Duodenal mucosa (tissue), 2 donors: ENCODE measurements at regions not wholly inside any gene's neighbourhood (a gene's known extent, or its start where the extent isn't known, plus 50 kb on each side); places are given as distances from the start of the nearest gene placed in this dataset.

Experiments
- H3K27ac ChIP-seq: one replicate; pipeline ENCODE4 v1.7.0; 2013; ENCODE audit warnings: low read depth, low read length
- H3K27me3 ChIP-seq, 2 donors: one replicate each; pipeline ENCODE4 v1.7.0; 2013; ENCODE audit warnings: low read length in 2 of 2, control low read depth in 1 of 2; ENCODE audit not compliant: insufficient read depth in 2 of 2, control insufficient read depth in 1 of 2
- H3K36me3 ChIP-seq, 2 donors: one replicate each; pipeline ENCODE4 v1.7.0; 2013; ENCODE audit warnings: low read length in 2 of 2, control low read depth in 1 of 2; ENCODE audit not compliant: insufficient read depth in 2 of 2, control insufficient read depth in 1 of 2
- H3K4me1 ChIP-seq, 2 donors: one replicate each; pipeline ENCODE4 v1.7.0; 2013; ENCODE audit warnings: low read length in 2 of 2, control low read depth in 1 of 2; ENCODE audit not compliant: insufficient read depth in 2 of 2, control insufficient read depth in 1 of 2
- H3K4me3 ChIP-seq, 2 donors: one replicate each; pipeline ENCODE4 v1.7.0; 2013; ENCODE audit warnings: low read length in 2 of 2, low read depth in 1 of 2
- H3K9ac ChIP-seq, 2 donors: one replicate each; pipeline ENCODE4 v1.7.0; 2013; ENCODE audit warnings: low read length in 2 of 2, low read depth in 1 of 2
- H3K9me3 ChIP-seq, 2 donors: one replicate each; pipeline ENCODE4 v1.7.0; 2013; ENCODE audit warnings: low read length in 2 of 2, control low read depth in 1 of 2; ENCODE audit not compliant: control insufficient read depth in 1 of 2

DNA sequence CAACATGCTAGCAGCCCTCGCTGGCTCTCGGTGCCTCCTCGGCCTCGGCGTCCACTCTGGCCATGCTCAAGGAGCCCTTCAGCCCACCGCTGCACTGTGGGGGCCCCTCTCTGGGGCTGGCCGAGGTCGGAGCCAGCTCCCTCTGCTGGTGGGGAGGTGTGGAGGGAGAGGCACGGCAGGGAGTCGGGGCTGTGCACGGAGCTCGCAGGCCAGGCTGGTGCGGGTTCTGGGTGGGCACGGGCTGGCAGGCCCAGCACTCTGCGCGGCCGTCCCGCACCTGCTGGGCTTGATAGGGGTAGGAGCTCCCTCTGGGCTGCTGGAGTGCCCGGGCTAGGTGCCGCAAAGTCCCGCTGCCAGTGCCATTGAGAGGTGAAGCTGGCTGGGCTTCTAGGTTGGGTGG is 251.0 kb downstream of the SQOR start:
- Histone ChIP-seq H3K4me3 (no peak overlapping the region), H3K9ac (no peak overlapping the region), H3K36me3 (no peaks in the 10 kb centered on the region), H3K27me3 (no peaks in the 10 kb centered on the region), H3K4me1 (no peaks in the 10 kb centered on the region), H3K9me3 (no peaks in the 10 kb centered on the region), H3K27ac (no peak overlapping the region)

GRCh38 chr15:45891766-45892165 is 256.9 kb downstream of the SQOR start:
- Histone ChIP-seq H3K4me3 (no peak overlapping the region), H3K27ac (no peak overlapping the region), H3K9me3 (no peaks in the 10 kb centered on the region), H3K36me3 (no peaks in the 10 kb centered on the region), H3K27me3 (no peaks in the 10 kb centered on the region), H3K4me1 (no peaks in the 10 kb centered on the region), H3K9ac (no peak overlapping the region)

DNA sequence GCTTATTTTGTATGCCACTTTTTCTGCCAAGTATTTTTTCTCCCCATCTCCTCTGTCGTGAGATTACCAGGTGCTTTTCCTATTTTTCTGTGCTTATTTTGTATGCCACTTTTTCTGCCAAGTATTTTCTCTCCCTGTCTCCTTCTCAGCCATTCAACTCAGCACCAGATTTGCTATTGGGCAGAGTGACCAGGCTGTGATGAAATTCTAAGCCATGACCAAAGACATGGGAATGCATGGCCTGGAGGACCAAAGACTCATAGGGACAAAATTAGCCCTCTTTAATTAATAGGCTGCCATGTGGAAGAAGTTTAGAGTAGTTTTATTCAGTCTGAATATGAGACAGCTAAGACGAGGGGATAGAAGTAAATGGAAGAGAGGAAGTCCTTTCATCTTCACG is 257.4 kb downstream of the SQOR start:
- Histone ChIP-seq H3K27me3 (no peaks in the 10 kb centered on the region), H3K4me1 (no peaks in the 10 kb centered on the region), H3K36me3 (no peaks in the 10 kb centered on the region), H3K27ac (no peak overlapping the region), H3K9ac (no peak overlapping the region), H3K9me3 (no peaks in the 10 kb centered on the region), H3K4me3 (no peak overlapping the region)

GRCh38 chr15:45903283-45903682 is 268.5 kb downstream of the SQOR start:
- Histone ChIP-seq H3K9me3 (no peaks in the 10 kb centered on the region), H3K4me3 (no peak overlapping the region), H3K36me3 (no peaks in the 10 kb centered on the region), H3K9ac (no peak overlapping the region), H3K4me1 (no peaks in the 10 kb centered on the region), H3K27me3 (no peaks in the 10 kb centered on the region), H3K27ac (no peak overlapping the region)

GRCh38 chr15:45904019-45904418 is 269.2 kb downstream of the SQOR start:
- Histone ChIP-seq H3K9me3 (no peaks in the 10 kb centered on the region), H3K27ac (no peak overlapping the region), H3K4me1 (no peaks in the 10 kb centered on the region), H3K9ac (no peak overlapping the region), H3K4me3 (no peak overlapping the region), H3K36me3 (no peaks in the 10 kb centered on the region), H3K27me3 (no peaks in the 10 kb centered on the region)

- no peaks in the 10 kb centered on the region for H3K9me3 ChIP-seq
- no peak overlapping the region for H3K4me3 ChIP-seq
- no peaks in the 10 kb centered on the region for H3K4me1 ChIP-seq
- no peak overlapping the region for H3K9ac ChIP-seq
- H3K27ac ChIP-seq: no peak overlapping the region
- no peaks in the 10 kb centered on the region for H3K36me3 ChIP-seq
- H3K27me3 ChIP-seq: no peaks in the 10 kb centered on the region
These were observed 271.4 kb downstream of the SQOR start for GRCh38 chr15:45906230-45906629.

GRCh38 chr15:45910671-45911070 is 275.8 kb downstream of the SQOR start:
- no peaks in the 10 kb centered on the region for H3K9me3 ChIP-seq
- H3K9ac ChIP-seq: no peak overlapping the region
- H3K27me3 ChIP-seq: no peaks in the 10 kb centered on the region
- H3K4me1 ChIP-seq: no peaks in the 10 kb centered on the region
- no peaks in the 10 kb centered on the region for H3K36me3 ChIP-seq
- no peak overlapping the region for H3K27ac ChIP-seq
- H3K4me3 ChIP-seq: no peak overlapping the region

GRCh38 chr15:45913451-45913850 is 278.6 kb downstream of the SQOR start:
- no peaks in the 10 kb centered on the region for H3K36me3 ChIP-seq
- H3K27ac ChIP-seq: no peak overlapping the region
- no peaks in the 10 kb centered on the region for H3K27me3 ChIP-seq
- H3K4me1 ChIP-seq: no peaks in the 10 kb centered on the region
- no peak overlapping the region for H3K4me3 ChIP-seq
- H3K9ac ChIP-seq: no peak overlapping the region
- H3K9me3 ChIP-seq: no peaks in the 10 kb centered on the region

- H3K9ac ChIP-seq: no peak overlapping the region
- no peaks in the 10 kb centered on the region for H3K27me3 ChIP-seq
- H3K27ac ChIP-seq: no peak overlapping the region
- no peaks in the 10 kb centered on the region for H3K4me1 ChIP-seq
- H3K36me3 ChIP-seq: no peaks in the 10 kb centered on the region
- no peaks in the 10 kb centered on the region for H3K9me3 ChIP-seq
- H3K4me3 ChIP-seq: no peak overlapping the region
These were observed 279.6 kb downstream of the SQOR start for GRCh38 chr15:45914425-45914824.

DNA sequence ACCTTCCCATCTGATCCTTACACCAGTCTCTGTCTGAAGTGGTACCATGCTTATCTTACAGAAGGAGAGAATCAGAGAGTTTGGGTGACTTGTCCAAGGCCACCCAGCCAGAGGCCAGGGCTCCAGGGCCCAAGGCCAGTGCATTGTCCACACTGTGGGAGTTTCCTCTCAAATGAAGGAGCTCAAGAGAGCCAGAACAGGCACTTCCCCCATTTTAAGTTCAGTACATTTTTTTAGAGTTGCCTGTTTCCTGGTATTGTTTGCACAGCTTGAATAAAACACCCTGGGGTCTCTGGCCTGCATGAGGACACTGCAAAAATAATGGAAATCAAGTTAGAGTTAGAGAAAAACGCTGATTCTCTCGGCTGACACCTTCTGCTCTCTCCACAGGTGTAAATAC is 284.0 kb downstream of the SQOR start:
- Histone ChIP-seq H3K4me1 (no peaks in the 10 kb centered on the region), H3K36me3 (no peaks in the 10 kb centered on the region), H3K9ac (no peak overlapping the region), H3K27me3 (no peaks in the 10 kb centered on the region), H3K27ac (no peak overlapping the region), H3K9me3 (no peaks in the 10 kb centered on the region), H3K4me3 (no peak overlapping the region)

DNA sequence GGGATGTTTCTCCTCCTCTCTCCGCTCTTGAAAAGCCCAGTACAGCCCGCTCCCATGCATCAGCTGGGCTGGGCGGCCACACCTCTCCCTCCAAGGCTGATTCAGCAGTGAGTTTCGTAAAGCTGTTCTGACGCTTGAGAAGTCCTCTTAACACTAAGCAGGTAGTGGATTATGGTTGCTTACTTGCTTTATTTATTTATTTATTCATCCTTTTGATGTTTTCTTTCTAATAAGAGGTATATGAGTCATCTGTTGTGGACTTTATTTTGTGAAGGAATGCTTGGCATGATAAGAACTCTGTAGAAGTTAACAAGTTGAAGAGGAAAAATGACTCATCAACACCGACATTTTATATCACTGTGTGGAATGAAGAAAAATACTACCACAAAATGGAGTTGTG is 285.0 kb downstream of the SQOR start:
- Histone ChIP-seq H3K4me3 (no peak overlapping the region), H3K9me3 (no peaks in the 10 kb centered on the region), H3K27ac (no peak overlapping the region), H3K9ac (no peak overlapping the region), H3K36me3 (no peaks in the 10 kb centered on the region), H3K27me3 (no peaks in the 10 kb centered on the region), H3K4me1 (no peaks in the 10 kb centered on the region)
